Thoracic aorta (tissue), 2 donors: ENCODE measurements at regions not wholly inside any gene's neighbourhood (a gene's known extent, or its start where the extent isn't known, plus 50 kb on each side); places are given as distances from the start of the nearest gene placed in this dataset.

Experiments
- ATAC-seq: fragments of 150-250 bp; one replicate; pipeline ENCODE4 v1.8.0; 2017; ENCODE audit warnings: low read depth; ENCODE audit not compliant: insufficient number of reproducible peaks, low FRiP score
- DNase-seq: peaks from one replicate; pipeline ENCODE4 v3.0.0-alpha.2; 2020; ENCODE audit warnings: low spot score
- H3K27ac ChIP-seq, 2 donors: fragments of 200-600 bp; sonication (generic); 1 replicate in 1 of 2; 2 replicates in 1 of 2; pipeline ENCODE4 v1.5.1; 2016; ENCODE audit warnings: mild to moderate bottlenecking in 2 of 2, moderate library complexity in 2 of 2
- H3K27me3 ChIP-seq: fragments of 200-600 bp; sonication (generic); replicated peaks from 2 replicates; pipeline ENCODE4 v1.6.0; 2016; ENCODE audit warnings: mild to moderate bottlenecking; ENCODE audit not compliant: insufficient read depth
- H3K36me3 ChIP-seq: fragments of 200-600 bp; sonication (generic); one replicate; pipeline ENCODE4 v1.5.1; 2016
- H3K4me1 ChIP-seq, 2 donors: fragments of 200-600 bp; sonication (generic); 1 replicate in 1 of 2; 2 replicates in 1 of 2; pipeline versions ENCODE4 v1.5.1 to v1.6.0; 2016; ENCODE audit warnings: low read depth in 2 of 2, mild to moderate bottlenecking in 1 of 2; ENCODE audit not compliant: control insufficient read depth in 1 of 2
- H3K4me3 ChIP-seq: fragments of 200-600 bp; sonication (generic); 2 replicates; pipeline ENCODE4 v1.5.1; 2016; ENCODE audit warnings: mild to moderate bottlenecking
- H3K9me3 ChIP-seq: fragments of 200-600 bp; sonication (generic); 2 replicates; pipeline ENCODE4 v1.5.1; 2016
- TF ChIP-seq, protein P1 (sequence below): fragments of 200-600 bp; sonication (generic); IDR thresholded peaks from one replicate; pipeline ENCODE4 v1.5.1; 2019; ENCODE audit warnings: antibody characterized with exemption

DNA sequence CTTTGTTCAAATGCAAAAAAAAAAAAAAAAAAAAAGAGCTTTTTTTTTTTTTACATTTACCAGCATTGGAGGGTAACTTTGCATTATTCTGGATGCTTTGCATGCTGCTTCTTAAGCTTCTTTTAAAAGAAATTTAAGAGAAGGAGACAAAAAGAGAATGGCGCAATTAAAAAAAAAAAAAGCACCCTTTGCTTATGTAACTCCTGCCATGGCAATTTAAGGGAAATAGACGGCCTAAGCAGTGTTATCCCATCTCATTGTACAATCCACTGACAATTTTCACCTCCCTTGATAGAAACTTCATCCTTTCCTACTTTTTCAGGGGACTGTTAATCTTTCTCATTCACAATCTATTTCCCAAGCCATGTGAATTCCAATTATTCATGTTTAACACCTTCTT, 129.8 kb downstream of the KCTD12 start:
- Histone ChIP-seq H3K9me3 (no peaks in the 10 kb centered on the region), H3K27me3 (no peaks in the 10 kb centered on the region), H3K4me1 (no peaks in the 10 kb centered on the region), H3K27ac (no peak overlapping the region), H3K4me3 (no peak overlapping the region), H3K36me3 (no peaks in the 10 kb centered on the region)
- TF ChIP-seq, protein P1, sequence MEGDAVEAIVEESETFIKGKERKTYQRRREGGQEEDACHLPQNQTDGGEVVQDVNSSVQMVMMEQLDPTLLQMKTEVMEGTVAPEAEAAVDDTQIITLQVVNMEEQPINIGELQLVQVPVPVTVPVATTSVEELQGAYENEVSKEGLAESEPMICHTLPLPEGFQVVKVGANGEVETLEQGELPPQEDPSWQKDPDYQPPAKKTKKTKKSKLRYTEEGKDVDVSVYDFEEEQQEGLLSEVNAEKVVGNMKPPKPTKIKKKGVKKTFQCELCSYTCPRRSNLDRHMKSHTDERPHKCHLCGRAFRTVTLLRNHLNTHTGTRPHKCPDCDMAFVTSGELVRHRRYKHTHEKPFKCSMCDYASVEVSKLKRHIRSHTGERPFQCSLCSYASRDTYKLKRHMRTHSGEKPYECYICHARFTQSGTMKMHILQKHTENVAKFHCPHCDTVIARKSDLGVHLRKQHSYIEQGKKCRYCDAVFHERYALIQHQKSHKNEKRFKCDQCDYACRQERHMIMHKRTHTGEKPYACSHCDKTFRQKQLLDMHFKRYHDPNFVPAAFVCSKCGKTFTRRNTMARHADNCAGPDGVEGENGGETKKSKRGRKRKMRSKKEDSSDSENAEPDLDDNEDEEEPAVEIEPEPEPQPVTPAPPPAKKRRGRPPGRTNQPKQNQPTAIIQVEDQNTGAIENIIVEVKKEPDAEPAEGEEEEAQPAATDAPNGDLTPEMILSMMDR, result no peak
- ATAC-seq, result no peak
- no peak for DNase-seq

DNA sequence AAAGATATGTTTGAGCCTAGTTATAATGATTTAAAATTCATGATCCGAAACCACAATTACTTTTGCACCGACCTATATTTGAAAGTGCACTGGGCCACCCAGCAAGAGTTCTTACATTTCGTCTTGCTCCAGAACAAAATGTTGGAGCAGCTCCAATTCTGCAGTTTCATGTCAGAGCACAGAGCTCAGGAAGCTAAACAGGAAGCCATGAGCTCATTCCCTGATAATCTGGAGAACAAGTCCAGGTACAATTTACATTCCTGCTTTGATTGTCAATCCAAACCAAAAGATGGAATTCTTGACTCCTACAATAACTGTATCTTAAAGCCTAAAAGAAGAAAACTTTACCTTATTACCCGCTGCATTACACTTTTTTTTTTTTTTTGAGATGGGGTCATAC, 131.8 kb downstream of the KCTD12 start:
- H3K9me3 ChIP-seq, result no peaks in the 10 kb centered on the region
- no peak for ATAC-seq
- TF ChIP-seq, protein P1, result no peak

DNA sequence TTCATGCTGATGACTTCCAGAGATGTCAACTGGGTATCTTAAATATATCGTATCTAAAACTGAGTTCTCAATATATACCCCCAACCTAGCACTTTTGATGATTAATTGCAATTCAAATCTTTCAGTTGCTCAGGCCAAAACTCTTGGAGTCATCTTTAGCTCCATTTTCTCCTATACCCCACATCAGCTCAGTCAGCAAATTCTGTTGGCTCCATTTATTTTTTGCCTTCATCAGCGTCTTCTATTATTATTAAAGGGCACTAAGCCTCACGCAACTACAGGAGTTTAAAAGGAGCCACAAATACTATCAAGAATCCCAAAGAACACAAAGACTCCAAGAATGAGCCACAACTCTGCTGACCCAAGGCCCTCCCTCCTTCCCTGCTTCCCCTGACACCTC, 134.9 kb downstream of the KCTD12 start:
- Histone ChIP-seq H3K9me3 (no peaks in the 10 kb centered on the region), H3K4me3 (no peak overlapping the region), H3K36me3 (no peaks in the 10 kb centered on the region), H3K27ac (no peak overlapping the region), H3K27me3 (no peaks in the 10 kb centered on the region), H3K4me1 (no peaks in the 10 kb centered on the region)
- ATAC-seq (no peak), DNase-seq (no peak)
- TF ChIP-seq, protein P1, result no peak

More for the DNA sequence above, 131.8 kb downstream of the KCTD12 start:
- Histone ChIP-seq H3K27me3 (no peaks in the 10 kb centered on the region), H3K4me1 (no peaks in the 10 kb centered on the region), H3K27ac (no peak overlapping the region), H3K36me3 (no peaks in the 10 kb centered on the region), H3K4me3 (no peak overlapping the region)
- DNase-seq, result no peak

DNA sequence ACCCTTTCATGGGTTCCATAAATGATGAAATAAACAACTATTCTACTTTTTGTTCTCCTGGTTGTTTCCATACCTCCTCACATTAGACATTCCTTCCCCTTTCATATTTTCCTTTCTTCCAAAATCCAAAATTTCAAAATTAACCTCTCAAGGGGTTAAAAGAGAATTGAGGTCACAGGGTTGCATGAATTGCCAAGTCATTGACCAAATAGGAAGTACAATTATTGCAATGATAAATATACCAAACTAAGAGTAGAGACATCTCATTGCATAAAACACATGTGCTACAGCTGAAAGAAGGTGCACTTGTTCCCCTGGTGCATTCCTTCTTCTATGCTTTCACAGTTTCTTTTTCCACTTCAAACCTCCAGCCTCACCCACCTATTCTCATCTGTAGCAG, 136.1 kb downstream of the KCTD12 start:
- Histone ChIP-seq H3K27ac (no peak overlapping the region), H3K4me1 (no peaks in the 10 kb centered on the region), H3K9me3 (no peaks in the 10 kb centered on the region), H3K36me3 (no peaks in the 10 kb centered on the region), H3K27me3 (no peaks in the 10 kb centered on the region), H3K4me3 (no peak overlapping the region)
- DNase-seq (no peak), ATAC-seq (no peak)
- TF ChIP-seq, protein P1, result no peak

DNA sequence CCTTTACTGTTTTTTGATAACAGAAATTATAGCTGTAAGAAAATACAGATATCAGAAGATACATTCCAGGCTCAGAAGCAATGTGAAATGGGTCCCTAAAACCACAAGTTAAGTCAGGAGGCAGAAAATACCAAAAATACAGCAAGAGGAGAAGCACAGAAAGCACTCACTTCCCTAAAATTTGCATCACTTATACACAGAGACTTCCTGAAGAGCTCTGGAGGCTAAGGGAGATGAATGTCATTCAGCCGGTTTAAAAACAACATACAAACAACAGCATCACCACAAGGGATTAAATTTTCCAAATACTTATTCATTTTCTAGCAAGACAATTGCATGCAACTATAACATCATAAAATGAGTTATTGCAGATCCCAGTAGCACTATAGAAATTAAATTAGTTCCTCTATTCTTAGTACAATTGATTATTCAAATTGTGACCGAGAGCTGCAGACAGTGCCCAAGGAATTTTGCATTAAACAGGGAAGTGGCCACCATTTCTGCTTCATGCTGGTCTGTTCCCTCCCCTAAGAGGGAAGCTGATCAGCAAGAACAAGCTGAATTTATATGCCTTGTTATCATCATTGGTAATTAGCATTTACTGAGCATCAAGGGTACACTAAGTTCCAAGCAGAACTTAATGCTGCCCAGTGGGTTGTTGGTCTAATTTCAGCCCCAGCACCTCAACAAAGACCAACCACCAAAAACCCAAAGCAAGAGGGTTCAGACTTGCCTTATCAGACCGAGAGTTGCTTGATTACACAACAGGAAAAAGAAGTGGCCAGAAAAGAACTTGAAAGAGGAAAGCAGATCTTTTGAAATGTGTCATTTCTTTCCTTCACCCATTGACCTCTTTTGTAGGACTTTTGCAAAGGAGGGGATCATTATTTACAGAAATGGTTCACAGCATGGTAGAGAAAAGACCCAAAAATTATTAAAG, 140.7 kb downstream of the KCTD12 start:
- no peak for ATAC-seq
- Histone ChIP-seq H3K27me3 (no peaks in the 10 kb centered on the region), H3K27ac (no peak overlapping the region), H3K4me1 (no peaks in the 10 kb centered on the region), H3K9me3 (peaks cover 3% of the 10 kb centered on the region), H3K4me3 (no peak overlapping the region), H3K36me3 (no peaks in the 10 kb centered on the region)
- TF ChIP-seq, protein P1, result no peak
- no peak for DNase-seq
